HG03575 (cell line): ENCODE measurements at regions not wholly inside any gene's neighbourhood (a gene's known extent, or its start where the extent isn't known, plus 50 kb on each side); places are given as distances from the start of the nearest gene placed in this dataset.
"Not testable (repeated sequence)": the region's sequence is repeated elsewhere in the genome, so short reads cannot be mapped to it uniquely, and the experiment has no call there.

Source experiments
- ATAC-seq: cut with Tn5 transposase; IDR thresholded peaks from one replicate; pipeline ENCODE4 v1.9.1; 2021; ENCODE audit not compliant: unreplicated experiment, insufficient number of reproducible peaks, low FRiP score; ENCODE audit errors: extremely low read depth

DNA sequence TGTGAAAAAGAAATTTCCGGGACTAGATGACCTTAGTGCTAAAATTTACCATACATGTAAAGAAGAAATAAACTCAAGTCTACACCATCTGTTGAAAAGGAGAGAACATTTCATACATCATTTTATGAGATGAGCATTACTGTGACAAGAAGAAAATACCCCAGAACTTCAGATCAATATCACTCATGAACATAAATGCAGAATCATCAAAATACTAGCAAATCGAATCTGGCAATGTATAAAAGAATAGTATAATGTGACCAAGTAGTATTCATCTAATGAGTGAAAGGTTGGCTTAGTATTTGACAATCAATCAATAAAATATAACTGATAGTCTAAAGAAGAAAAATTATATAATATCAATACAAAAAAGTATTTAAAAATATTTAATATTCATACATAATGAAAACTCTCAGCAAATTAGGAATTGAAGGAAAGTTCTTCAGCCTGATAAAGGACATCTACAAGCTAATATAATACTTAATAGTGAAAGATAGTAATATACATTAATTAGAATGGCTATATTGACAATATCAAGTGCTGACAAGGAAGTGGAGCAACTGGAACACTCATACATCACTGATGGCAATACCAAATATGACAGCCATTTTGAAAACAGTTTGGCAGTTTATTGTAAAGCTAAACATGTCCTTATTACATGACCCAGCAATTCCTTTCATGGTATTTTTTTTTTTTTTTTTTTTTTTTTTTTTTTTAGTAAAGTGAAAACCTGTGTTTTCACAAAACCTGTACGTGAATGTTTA, 231.4 kb upstream of the ZEB2 start:
- ATAC-seq: no peak

DNA sequence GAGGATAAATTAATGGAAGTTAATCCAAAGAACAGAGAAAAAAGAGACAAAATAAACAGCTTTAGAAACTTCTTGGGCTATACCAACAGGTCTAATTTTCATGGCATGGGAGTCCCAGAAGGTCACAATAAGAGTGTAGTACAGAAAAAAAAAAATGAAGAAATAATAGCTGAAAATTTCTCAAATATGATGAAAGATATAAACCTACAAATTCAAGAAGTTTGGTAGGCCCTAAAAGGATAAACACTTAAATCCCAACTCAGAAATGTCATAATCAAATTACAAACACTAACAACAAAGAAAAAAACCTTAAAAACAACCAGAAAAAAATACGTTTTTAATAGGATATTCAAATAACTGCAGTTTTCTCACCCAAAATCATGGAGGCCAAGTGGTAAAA, 229.3 kb upstream of the ZEB2 start:
- ATAC-seq: no peak

DNA sequence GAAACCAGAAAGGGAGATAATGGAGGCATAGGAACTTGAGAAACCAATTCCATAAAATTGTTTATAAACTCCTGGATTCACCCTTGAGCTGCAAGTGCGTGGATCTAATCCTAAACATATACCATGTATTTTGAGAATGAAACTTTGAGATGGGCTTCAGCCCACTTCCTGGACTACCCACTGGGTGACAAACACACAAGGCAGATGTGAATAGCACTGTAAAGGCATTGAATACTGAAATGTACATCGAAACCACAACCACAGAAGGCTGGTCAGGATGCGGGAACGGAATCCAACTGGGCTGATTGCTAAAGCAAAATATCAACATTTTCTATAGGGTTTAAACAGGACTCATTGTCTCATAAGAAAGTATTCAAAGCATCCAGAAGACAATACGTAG, 228.5 kb upstream of the ZEB2 start:
- ATAC-seq: no peak

DNA sequence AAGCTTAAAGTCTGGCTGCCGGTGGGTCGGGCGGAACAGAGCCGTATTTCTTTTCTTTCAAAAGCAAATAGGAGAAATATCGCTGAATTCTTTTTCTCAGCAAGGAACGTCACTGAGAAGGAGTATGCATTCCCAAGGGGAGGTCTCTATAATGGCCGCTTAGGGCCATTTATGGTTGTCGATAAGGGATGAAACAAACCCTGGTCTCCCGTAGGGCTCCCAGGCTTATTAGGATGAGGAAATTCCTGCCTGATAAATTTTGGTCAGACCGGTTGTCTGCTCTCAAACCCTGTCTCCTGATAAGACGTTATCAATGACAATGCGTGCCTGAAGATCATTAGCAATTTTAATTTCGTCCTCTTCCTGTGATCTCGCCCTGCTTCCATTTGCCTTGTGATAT, 227.7 kb upstream of the ZEB2 start:
- no peak for ATAC-seq

DNA sequence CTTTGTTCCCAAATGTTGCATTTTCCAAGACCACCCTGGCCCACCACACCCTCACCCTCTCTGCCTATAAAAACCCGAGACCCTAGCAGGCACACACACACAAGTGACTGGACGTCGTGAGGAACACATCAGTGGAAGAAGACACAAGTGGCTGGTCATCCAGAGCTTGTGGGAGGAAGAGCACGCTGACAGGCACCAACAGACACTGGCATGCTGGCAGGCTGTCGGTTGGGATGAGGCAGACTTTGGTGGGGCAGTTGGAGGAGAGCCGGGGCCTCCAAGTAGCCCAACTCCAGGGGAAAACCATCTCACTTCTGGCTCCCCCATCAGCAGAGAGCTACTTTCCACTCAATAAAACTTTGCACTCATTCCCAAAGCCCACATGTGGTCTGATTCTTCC, 225.5 kb upstream of the ZEB2 start:
- no peak for ATAC-seq

DNA sequence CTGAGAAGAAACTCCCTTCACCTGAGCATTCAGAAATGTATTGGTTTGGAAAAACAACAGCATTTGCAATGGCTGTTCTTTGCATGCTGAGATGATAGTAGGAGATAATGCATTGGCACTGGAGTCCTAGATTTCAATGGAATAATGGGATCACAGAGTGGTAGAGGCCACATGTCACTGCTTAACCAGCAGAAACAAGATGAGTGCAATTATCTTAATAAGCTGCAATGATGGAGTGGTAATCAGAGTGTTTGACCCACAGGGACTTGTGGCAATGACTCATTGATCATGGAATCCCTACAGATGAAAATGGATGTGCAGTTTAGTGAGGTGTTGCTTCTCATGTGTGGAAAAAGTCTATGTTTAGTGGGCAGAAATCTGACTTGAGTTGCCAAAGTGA, 218.8 kb upstream of the ZEB2 start:
- ATAC-seq: no peak

DNA sequence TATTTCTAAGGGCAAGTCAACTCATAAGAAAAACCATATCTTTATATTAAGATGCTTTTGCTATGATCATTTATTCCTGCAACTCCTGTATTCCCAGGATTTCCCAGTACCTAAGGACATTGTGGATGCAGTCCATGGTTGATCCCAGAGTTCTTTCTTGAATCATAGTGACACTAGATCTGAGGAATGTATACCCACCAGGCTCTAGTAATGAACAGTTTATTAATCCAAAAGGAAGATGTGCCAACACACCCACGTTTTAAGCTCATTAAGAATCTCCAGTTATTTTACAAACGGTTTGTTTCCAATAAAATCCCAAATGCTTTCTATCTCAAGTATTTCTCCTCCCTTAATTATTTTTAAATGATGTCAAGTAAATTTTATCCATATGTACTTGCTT, 210.8 kb upstream of the ZEB2 start:
- no peak for ATAC-seq

DNA sequence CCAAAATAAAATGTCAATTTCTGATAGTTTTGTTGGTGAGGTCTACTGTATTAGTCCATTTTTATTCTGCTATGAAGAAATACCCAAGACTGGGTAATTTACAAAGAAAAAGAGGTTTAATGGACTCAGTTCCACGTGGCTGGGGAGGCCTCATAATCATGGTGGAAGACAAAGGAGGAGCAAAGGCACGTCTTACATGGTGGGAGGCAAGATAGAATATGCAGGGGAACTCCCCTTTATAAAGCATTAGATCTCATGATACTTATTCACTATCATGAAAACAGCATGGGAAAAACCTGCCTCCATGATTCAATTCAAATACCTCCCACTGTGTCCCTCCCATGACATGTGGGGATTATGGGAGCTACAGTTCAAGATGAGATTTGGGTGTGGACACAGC, 204.5 kb upstream of the ZEB2 start:
- ATAC-seq: not testable (repeated sequence)

DNA sequence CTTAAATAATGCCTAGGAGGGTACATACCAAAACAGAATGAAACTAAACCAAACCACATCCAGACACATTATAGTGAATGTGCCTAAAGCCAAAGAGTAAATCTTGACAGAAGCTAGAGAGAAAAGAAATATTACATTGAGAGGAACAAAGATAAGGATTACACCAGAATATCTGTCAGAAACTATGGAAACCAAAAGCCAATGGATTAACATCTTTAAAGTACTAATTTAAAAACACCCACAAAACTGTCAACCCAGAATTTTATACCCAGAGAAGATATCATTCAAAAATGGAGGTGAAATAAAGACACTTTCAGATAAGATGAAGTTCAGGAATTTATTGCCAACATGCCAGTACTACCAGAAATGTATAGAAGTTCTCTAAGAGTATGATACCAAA, 198.5 kb upstream of the ZEB2 start:
- ATAC-seq: no peak

DNA sequence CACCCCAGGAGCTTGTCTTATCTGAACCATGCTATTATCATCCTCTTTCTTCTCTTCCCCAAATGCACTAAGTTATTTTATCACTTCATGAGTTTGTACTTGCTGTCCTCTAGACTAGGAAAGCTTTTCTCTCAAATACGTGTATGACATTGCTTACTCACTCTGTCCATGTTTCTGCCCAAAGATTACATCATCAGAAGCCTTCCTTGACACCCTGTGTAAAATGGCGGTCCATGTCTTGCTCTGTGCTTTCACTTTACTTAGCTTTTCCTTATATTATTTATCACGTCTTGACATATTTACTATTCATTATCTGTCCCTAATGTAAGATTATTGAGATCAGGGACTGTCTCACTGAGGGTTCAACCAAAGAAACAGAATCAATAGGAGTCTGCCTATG, 196.1 kb upstream of the ZEB2 start:
- no peak for ATAC-seq

DNA sequence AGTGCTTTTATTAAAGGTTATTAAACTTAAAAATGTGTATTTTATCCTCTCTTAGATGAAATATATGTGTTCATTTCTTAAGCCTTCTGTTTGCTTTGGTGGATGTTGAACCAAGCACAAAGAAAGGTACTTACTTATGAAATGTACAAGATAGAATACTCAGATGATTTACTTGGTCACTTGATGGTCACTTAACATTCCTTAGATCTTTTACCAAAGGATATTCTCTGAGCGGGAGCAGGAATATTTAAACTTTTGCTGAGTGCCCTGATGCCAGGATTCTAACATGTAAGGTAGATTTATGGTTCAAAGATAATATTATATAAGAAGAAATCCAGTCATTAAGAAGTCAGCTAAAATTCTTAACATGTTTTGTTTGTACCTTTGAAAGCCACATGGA, 193.5 kb upstream of the ZEB2 start:
- no peak for ATAC-seq

DNA sequence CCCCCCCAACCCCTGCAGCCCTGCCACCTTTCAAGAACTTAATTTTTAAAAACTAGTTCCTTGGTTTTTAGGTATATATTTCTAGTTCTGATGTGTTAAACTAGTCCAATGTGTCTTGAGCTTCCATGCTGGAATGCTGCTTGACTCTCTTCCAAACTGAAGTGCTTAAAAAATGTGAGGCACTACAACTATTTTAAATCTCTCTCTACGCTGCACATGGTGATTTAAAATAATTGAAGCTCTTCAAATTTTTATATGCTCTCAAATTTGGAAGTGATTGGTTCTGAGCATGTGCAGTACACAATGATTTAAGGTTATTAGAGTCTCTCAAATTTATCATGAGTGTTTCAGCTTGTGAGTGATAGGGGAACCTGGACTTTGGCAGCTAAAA, 192.6 kb upstream of the ZEB2 start:
- no peak for ATAC-seq

DNA sequence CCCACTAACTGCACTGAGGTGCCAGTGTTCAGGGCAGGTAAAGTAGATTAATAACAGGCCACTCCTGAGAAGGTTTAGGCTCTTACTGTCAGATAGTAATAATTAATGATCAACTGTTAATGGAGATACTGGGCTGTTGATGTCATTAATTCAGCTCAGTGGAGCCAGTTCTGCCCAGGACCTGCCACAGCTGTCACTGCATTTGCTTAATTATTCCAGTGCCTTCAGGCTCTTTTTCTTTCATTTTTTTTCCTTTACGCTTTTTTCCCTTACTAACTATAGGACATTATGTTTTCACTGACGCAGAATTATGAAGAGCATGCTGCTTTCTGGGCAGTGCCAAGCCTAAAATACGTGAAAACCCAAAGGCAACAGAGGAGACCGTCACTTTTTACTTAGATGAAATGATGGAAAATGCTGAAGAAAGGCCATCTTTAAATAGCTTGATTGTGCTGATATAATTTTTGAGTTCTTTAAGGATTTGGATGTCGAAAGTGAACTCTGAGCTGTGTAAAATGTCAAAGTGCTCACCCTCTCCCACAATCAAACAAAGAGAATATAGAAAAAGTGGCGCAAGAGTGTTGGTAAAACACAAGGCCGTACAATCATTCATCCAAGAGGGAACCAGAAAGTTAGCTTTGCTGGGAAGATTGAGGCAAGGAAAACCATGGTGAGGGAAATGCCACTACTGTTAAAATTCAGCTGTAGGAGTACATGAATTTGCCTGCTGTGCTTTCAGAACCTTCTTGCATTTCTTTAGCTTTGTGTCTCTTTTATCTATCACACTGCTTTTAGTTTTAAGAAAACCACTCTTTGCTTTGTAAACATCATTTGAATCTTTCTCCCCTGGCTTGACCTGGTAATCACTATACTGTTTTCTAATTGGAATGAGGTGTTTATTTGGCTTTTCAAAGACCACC, 192.0 kb upstream of the ZEB2 start:
- no peak for ATAC-seq

DNA sequence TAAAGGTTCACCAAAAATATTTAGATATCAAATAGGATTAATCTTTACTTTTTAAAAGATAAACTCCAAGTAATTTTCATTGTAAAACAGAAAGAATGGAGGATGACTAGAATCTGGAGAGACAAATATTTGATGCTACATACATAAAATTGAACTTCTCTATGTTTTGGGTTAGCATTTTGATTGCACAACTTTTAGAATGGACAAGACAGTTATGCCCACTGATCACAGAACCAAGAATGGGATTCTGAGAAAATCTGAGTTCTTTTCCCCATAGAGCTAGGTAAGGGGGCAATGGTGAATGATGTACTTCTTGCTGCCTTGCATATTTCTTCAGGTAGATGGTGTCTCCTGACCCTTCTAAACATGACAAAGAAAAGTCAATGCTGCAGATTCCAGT, 191.2 kb upstream of the ZEB2 start:
- no peak for ATAC-seq

DNA sequence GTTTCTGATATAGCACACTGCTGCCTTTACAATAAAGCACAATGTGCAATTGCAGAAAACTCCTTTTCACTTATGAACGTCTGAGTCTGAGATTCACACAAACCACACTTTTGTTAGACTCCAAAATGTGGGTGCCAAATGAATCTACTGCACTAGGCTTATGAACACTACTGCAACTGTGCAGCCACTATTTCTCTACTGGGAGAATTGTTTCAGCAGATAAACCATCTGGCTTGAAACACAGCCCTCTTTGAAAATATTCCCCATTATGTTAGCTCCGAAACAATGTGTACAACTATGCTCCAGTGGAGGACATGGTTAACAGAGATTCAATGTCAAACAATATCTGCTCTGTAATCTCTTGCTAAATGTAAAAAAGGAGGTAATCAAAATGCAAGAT, 188.7 kb upstream of the ZEB2 start:
- ATAC-seq: no peak

DNA sequence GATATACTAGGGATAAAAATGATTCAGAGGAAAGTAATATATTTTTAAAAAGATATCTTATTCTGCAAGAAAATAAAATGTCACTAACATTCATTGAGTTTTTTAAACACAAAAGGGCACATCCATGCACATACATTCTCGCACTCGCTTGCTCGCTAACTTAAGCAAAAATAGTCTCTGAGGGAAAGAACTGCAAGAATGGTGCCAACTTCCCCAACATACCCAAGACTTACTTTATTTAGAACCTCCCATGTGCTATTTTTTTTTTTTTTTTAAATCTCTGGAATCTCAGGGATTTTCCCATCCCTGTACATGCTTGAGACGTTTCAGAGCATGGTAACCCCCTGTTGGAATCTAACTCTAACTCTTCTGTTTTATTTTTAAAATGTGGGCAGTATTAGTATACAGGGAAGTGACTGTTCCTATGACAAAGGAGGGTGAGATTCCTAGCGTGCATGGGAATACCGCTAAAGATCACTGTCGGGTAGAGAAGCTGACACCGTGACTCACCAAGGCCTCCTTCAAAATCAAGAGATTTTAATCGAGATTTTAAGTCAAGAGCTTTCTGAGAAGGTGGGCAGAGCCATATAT, 187.9 kb upstream of the ZEB2 start:
- no peak for ATAC-seq

DNA sequence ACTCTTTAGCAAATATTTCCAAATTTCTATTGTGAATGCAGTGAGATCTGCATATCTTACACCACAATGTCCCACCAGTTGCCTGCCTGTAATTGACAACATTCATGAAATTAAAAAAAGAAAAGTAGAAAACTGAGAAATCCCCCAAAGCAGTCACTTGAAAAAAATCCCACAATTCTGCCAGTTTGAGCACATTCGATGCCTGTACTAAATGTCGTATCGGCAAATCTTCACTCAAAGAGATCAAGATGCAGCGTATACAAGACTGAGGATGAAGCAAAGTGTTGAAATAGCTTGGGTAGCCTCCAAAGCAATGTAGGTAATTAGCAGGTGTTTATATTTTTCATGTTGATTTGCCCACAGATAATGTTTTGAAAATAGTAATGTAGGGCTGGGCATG, 186.7 kb upstream of the ZEB2 start:
- no peak for ATAC-seq

DNA sequence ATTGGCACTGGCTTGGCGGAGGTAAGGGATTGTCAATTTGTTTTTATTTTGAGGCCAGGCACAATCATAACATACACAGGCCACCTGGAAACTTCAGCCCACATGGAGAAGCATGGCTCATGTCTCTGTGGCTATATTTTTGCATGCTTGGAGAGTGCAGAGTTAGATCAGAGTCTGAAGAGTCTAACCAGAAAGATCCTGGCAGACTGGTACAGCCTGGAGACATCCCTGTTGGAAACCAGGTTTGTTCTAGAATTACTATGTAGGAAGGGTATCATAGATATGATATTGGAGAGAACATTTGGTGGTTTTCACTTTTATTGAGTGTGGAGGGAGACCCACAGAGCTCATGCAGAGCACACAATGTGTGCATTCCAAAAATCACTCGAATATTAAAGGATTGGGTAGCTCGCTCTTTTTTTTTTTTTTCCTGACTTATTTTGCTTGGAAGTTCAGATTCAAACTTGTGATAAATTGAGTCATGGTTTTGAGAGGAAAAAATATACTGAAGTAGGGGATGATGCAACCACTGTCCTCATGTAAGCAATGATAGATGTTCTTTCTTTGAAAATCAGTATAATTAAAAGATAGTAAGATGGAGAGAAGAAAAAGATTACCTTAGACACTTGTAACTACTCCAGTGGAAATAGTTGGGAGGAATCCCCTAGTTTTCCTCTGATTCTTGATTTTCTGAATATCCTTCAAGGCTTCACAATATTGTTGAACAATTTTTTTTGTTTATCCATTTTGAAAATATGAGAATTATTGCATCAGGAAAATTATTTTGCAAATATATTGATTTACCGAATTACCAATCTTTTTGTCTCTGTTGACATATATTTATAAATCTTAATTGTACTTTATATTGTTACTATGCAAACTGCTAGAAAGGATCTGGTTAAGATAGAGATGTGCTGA, 185.7 kb upstream of the ZEB2 start:
- ATAC-seq: no peak

DNA sequence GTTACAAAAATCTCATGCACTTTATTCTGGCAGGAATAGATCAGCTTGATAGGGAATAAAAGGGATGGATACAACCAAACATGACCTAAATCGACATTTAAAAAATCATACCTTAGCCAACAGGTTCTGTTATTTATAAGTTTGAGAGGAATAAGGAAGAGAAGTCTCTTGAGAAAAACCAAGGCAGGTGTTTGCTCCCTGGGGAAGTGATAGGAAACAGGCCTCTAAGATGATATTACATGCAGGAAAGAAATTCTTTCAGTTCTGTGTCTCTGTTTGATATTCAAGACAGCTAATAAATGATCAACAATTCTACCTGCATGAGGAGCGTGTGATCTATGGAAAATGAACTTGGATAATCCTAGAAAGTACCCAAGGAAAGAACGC, 184.8 kb upstream of the ZEB2 start:
- no peak for ATAC-seq
